HEK293 (cell line): ENCODE measurements at regions not wholly inside any gene's neighbourhood (a gene's known extent, or its start where the extent isn't known, plus 50 kb on each side); places are given as distances from the start of the nearest gene placed in this dataset.

Source experiments
- ZNF184 ChIP-seq: fragments of 450-650 bp; IDR thresholded peaks from 2 replicates; pipeline ENCODE4 v1.5.1; 2018; ENCODE audit warnings: missing biosample characterization, mild to moderate bottlenecking, missing genetic modification characterization
- ZNF629 ChIP-seq: fragments of 450-650 bp; formaldehyde crosslinking; IDR thresholded peaks from 2 replicates; pipeline ENCODE4 v1.5.1; 2017; ENCODE audit warnings: missing biosample characterization, missing genetic modification characterization
- TF ChIP-seq, protein P1 (sequence below): fragments of 450-650 bp; formaldehyde crosslinking; IDR thresholded peaks from 2 replicates; pipeline ENCODE4 v1.5.1; 2017; ENCODE audit warnings: missing biosample characterization, missing genetic modification characterization

DNA sequence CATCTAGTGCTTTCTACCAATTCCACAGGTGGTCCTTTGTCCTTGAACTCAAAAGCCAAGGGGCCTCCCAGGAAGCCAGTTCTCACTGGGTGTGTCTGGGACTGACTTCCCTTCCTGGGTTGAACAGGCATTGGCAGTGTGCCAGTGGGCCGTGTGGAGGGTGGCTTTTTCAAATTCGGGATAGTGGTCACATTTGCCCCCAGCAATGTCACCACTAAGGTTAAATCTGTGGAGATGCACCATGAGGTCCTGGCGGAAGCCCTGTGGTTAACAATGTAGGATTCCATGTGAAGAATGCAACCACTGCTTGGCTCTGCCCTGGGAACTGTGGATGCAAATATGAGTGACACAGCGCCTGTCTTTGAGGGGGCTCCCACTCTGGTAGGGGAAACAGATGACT lies 53.2 kb upstream of the MTNR1B start:
- no peak for TF ChIP-seq ZNF629 (tag by site-specific recombination)
- TF ChIP-seq ZNF184 (tag by site-specific recombination): no peak
- TF ChIP-seq, protein P1, sequence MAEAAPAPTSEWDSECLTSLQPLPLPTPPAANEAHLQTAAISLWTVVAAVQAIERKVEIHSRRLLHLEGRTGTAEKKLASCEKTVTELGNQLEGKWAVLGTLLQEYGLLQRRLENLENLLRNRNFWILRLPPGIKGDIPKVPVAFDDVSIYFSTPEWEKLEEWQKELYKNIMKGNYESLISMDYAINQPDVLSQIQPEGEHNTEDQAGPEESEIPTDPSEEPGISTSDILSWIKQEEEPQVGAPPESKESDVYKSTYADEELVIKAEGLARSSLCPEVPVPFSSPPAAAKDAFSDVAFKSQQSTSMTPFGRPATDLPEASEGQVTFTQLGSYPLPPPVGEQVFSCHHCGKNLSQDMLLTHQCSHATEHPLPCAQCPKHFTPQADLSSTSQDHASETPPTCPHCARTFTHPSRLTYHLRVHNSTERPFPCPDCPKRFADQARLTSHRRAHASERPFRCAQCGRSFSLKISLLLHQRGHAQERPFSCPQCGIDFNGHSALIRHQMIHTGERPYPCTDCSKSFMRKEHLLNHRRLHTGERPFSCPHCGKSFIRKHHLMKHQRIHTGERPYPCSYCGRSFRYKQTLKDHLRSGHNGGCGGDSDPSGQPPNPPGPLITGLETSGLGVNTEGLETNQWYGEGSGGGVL: no peak
